PC-3 (cell line): ENCODE measurements at regions not wholly inside any gene's neighbourhood (a gene's known extent, or its start where the extent isn't known, plus 50 kb on each side); places are given as distances from the start of the nearest gene placed in this dataset.

ENCODE experiments used
- ATAC-seq: fragments of 200-7000 bp; cut with Tn5 transposase; 2 replicates; pipeline ENCODE4 v1.9.1; 2020; ENCODE audit warnings: mild to moderate bottlenecking, moderate library complexity
- BruUV-seq: library from RNA; stranded (reverse); fragments of 400-500 nt; replicated peaks from 2 replicates; lab custom pipeline; 2021; lab: Mats Ljungman, UMichigan
- CTCF ChIA-PET: fragments of 300-600 bp; sonication (Branson Sonifier 250); formaldehyde crosslinking; loops from one replicate; lab custom pipeline; 2022; ENCODE audit warnings: antibody characterized with exemption; lab: Charles Lee
- POLR2A ChIA-PET: fragments of 300-600 bp; sonication (Branson Sonifier 250); formaldehyde crosslinking; loops from one replicate; lab custom pipeline; 2022; ENCODE audit warnings: antibody characterized with exemption; ENCODE audit not compliant: unreplicated experiment; lab: Charles Lee
- DNase-seq: peaks from one replicate; pipeline ENCODE4 v3.0.0-alpha.2; 2015
- H2AFZ ChIP-seq: fragments of 300-600 bp; sonication (generic); 2 replicates; pipeline ENCODE4 v1.6.0; 2016; ENCODE audit warnings: antibody characterized with exemption, low read length
- H3F3A ChIP-seq: fragments of 300-600 bp; sonication (generic); one replicate; pipeline ENCODE4 v1.6.0; 2017; ENCODE audit warnings: antibody characterized with exemption, low read length, control low read depth, mild to moderate bottlenecking; ENCODE audit not compliant: unreplicated experiment
- H3K27ac ChIP-seq: fragments of 300-600 bp; sonication (generic); 2 replicates; pipeline ENCODE4 v1.5.1; 2016; ENCODE audit warnings: mild to moderate bottlenecking, low read length
- H3K27me3 ChIP-seq: fragments of 300-600 bp; sonication (generic); 2 replicates; pipeline ENCODE4 v1.6.1; 2016; ENCODE audit warnings: low read length, mixed read lengths
- H3K36me3 ChIP-seq: fragments of 300-600 bp; sonication (generic); 2 replicates; pipeline ENCODE4 v1.6.1; 2016; ENCODE audit warnings: low read depth, mixed run types, low read length, mixed read lengths
- H3K4me1 ChIP-seq: fragments of 300-600 bp; sonication (generic); 2 replicates; pipeline ENCODE4 v1.5.1; 2016; ENCODE audit warnings: low read length; ENCODE audit not compliant: insufficient read depth
- H3K4me2 ChIP-seq: fragments of 300-600 bp; sonication (generic); 2 replicates; pipeline ENCODE4 v1.6.0; 2016; ENCODE audit warnings: low read length
- H3K4me3 ChIP-seq: fragments of 300-600 bp; sonication (generic); 2 replicates; pipeline ENCODE4 v1.5.1; 2016; ENCODE audit warnings: mild to moderate bottlenecking, low read length, mixed read lengths
- H3K79me2 ChIP-seq: fragments of 300-600 bp; sonication (generic); 2 replicates; pipeline ENCODE4 v1.6.1; 2017; ENCODE audit warnings: low read length, mixed read lengths
- H3K9ac ChIP-seq: fragments of 300-600 bp; sonication (generic); 2 replicates; pipeline ENCODE4 v1.6.0; 2016; ENCODE audit warnings: mild to moderate bottlenecking, low read length
- H3K9me2 ChIP-seq: fragments of 300-600 bp; sonication (generic); replicated peaks from 2 replicates; pipeline ENCODE4 v1.6.1; 2016; ENCODE audit warnings: mixed run types, low read length, mixed read lengths
- H3K9me3 ChIP-seq: fragments of 300-600 bp; sonication (generic); 2 replicates; pipeline ENCODE4 v1.6.1; 2016; ENCODE audit warnings: low read length, mixed read lengths
- H4K20me1 ChIP-seq: fragments of 300-600 bp; sonication (generic); 2 replicates; pipeline ENCODE4 v1.6.1; 2016; ENCODE audit warnings: low read length, mixed read lengths
- EZH2 ChIP-seq: fragments of 300-600 bp; sonication (generic); IDR thresholded peaks from one replicate; pipeline ENCODE4 v1.6.1; 2017; ENCODE audit warnings: antibody characterized with exemption, mild to moderate bottlenecking, low read length; ENCODE audit not compliant: unreplicated experiment
- EZH2phosphoT487 ChIP-seq: fragments of 300-600 bp; sonication (generic); IDR thresholded peaks from 2 replicates; pipeline ENCODE4 v1.6.1; 2018; ENCODE audit warnings: mild to moderate bottlenecking, antibody characterized with exemption, low read length, borderline replicate concordance
- intact Hi-C: fragments of 100-400 bp; cut with micrococcal nuclease; formaldehyde crosslinking; loops from 2 replicates; pipeline ENCODE4 v1.9.0; 2023
- TF ChIP-seq, protein P1 (sequence below): fragments of 300-600 bp; sonication (generic); conservative IDR thresholded peaks from 2 replicates; pipeline ENCODE4 v1.5.1; 2017; ENCODE audit warnings: antibody characterized with exemption, low read depth, mild to moderate bottlenecking, low read length

DNA sequence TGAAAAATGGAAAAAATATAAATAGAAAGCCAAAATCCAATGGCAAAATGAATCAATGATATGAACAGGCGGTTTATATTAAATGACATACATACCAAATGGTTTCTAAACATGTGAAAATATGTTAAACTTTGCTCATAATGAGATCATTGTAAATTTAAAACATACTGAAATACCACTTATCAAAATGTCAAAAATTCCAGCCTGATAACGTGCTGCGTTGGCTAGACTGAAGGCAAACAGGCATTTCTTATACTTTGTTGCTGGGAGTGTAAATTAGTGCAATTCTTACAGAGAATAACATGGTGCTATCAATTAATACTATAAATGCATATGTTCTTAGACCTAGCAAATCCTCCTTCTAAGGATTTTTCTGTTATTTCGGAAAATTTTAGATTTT is 225.8 kb upstream of the FAM3C start:
- intact Hi-C loops: no loop called here
- Histone ChIP-seq H3F3A (no peaks in the 10 kb centered on the region), H3K79me2 (no peaks in the 10 kb centered on the region), H3K4me3 (no peak overlapping the region), H3K9me3 (no peaks in the 10 kb centered on the region), H3K27ac (no peak overlapping the region), H3K9me2 (no peaks in the 10 kb centered on the region), H3K9ac (no peak overlapping the region), H3K36me3 (no peaks in the 10 kb centered on the region), H3K4me1 (no peaks in the 10 kb centered on the region), H2AFZ (no peak overlapping the region), H3K27me3 (peaks cover 22% of the 10 kb centered on the region), H4K20me1 (no peaks in the 10 kb centered on the region), H3K4me2 (no peak overlapping the region)
- POLR2A ChIA-PET: no interaction called here
- ATAC-seq: no peak
- TF ChIP-seq EZH2phosphoT487: no peak
- no peak for TF ChIP-seq EZH2
- TF ChIP-seq, protein P1, sequence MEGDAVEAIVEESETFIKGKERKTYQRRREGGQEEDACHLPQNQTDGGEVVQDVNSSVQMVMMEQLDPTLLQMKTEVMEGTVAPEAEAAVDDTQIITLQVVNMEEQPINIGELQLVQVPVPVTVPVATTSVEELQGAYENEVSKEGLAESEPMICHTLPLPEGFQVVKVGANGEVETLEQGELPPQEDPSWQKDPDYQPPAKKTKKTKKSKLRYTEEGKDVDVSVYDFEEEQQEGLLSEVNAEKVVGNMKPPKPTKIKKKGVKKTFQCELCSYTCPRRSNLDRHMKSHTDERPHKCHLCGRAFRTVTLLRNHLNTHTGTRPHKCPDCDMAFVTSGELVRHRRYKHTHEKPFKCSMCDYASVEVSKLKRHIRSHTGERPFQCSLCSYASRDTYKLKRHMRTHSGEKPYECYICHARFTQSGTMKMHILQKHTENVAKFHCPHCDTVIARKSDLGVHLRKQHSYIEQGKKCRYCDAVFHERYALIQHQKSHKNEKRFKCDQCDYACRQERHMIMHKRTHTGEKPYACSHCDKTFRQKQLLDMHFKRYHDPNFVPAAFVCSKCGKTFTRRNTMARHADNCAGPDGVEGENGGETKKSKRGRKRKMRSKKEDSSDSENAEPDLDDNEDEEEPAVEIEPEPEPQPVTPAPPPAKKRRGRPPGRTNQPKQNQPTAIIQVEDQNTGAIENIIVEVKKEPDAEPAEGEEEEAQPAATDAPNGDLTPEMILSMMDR: no peak
- no TSS peak for BruUV-seq
- DNase-seq: no peak
- CTCF ChIA-PET: no interaction called here

DNA sequence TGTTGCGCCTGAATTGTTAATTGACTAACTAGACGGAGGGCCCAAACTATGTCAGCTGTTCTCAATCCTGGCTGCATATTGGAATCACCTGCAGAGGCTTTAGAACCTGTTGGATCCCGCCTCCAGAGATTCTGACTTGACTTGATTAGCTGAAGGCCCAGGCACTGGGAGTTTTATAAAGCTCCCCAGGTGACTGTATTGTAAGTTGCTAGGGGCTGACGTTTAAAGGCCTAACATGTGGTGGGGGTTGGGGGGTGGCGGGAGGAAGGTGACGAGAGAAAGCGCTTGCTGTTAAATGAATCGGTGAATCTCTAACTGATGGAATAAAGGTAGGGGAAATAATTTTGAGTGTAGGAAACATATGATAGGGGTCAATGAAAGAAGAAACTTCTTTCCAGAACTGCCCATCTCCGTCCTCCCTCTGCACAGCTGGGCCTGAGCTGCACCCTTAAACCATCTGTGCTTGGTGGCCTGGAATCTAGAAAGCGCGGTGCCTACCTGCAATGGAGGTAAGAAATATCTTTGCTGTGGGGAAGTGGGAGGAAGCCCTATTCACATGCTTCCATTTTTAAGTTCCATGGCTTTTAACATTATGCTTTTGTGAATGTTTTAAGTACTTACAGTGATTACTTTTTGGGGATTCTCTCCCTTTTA is 225.0 kb upstream of the FAM3C start:
- intact Hi-C loops: no loop called here
- CTCF ChIA-PET: no interaction called here
- POLR2A ChIA-PET: no interaction called here

DNA sequence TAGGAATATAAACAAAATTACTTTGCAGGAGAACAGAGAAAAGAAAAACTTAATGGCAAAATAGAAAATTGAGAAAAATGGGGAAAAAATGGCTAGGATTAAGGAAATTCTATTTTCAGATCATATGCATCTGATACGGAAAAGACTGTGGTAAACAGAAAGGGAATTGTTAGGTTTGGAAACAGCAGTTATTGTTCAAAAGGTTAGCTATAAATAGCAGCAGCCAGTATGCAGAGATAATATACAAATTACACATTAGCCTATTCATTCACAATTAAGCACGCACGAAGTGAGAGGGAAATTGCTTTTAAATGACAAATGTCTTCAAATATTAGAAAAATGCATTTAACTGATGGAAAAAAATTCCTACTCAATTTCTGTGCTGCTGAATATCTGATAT is 224.1 kb upstream of the FAM3C start:
- Histone ChIP-seq H3K9me2 (no peaks in the 10 kb centered on the region), H3F3A (no peaks in the 10 kb centered on the region), H3K9ac (no peak overlapping the region), H3K27me3 (peaks cover 22% of the 10 kb centered on the region), H2AFZ (no peak overlapping the region), H4K20me1 (no peaks in the 10 kb centered on the region), H3K36me3 (no peaks in the 10 kb centered on the region), H3K79me2 (no peaks in the 10 kb centered on the region), H3K4me1 (no peaks in the 10 kb centered on the region), H3K4me2 (no peak overlapping the region), H3K4me3 (no peak overlapping the region), H3K9me3 (no peaks in the 10 kb centered on the region), H3K27ac (no peak overlapping the region)
- BruUV-seq: no TSS peak
- ATAC-seq (no peak), DNase-seq (no peak)
- ChIA-PET CTCF (no interaction called here), POLR2A (no interaction called here)
- intact Hi-C loops: no loop called here
- TF ChIP-seq EZH2phosphoT487 (no peak), EZH2 (no peak)
- TF ChIP-seq, protein P1: no peak

More for the DNA sequence above, 225.0 kb upstream of the FAM3C start:
- H3K4me1 ChIP-seq: no peaks in the 10 kb centered on the region
- TF ChIP-seq EZH2phosphoT487: no peak
- TF ChIP-seq EZH2: no peak
- TF ChIP-seq, protein P1: no peak
- no peaks in the 10 kb centered on the region for H4K20me1 ChIP-seq
- H3K9ac ChIP-seq: no peak overlapping the region
- no peaks in the 10 kb centered on the region for H3K9me3 ChIP-seq
- H3K4me3 ChIP-seq: no peak overlapping the region
- peaks cover 22% of the 10 kb centered on the region for H3K27me3 ChIP-seq
- no peaks in the 10 kb centered on the region for H3K36me3 ChIP-seq
- H3K79me2 ChIP-seq: no peaks in the 10 kb centered on the region
- ATAC-seq (no peak), DNase-seq (no peak)
- H3K27ac ChIP-seq: no peak overlapping the region
- no peak overlapping the region for H3K4me2 ChIP-seq
- no TSS peak for BruUV-seq
- H3F3A ChIP-seq: no peaks in the 10 kb centered on the region
- H3K9me2 ChIP-seq: no peaks in the 10 kb centered on the region
- no peak overlapping the region for H2AFZ ChIP-seq
